ENCODE measurements at regions not wholly inside any gene's neighbourhood (a gene's known extent, or its start where the extent isn't known, plus 50 kb on each side); places are given as distances from the start of the nearest gene placed in this dataset.

- CTCF ChIA-PET, result no interaction called here
These were observed 102.3 kb downstream of the KCNF1 start for GRCh38 chr2:11014026-11014425.

GRCh38 chr2:11016735-11017388, 105.1 kb downstream of the KCNF1 start:
- no peaks in the 10 kb centered on the region for H3K9me3 ChIP-seq (ENCODE audit: low read depth, low read length, poor library complexity, severe bottlenecking)
- peaks cover 29% of the 10 kb centered on the region for H3K27me3 ChIP-seq (replicated peaks; ENCODE audit: insufficient read depth, low read depth, low read length, poor library complexity)
- no peaks in the 10 kb centered on the region for H3K4me1 ChIP-seq (ENCODE audit: insufficient read depth, low read length, poor library complexity, severe bottlenecking)
- H3K36me3 ChIP-seq (ENCODE audit: insufficient read depth, low read length, poor library complexity, severe bottlenecking), result no peaks in the 10 kb centered on the region
- no peak overlapping the region for H3K4me3 ChIP-seq (ENCODE audit: low read depth, low read length, poor library complexity, severe bottlenecking)
- H3K27ac ChIP-seq (ENCODE audit: low read depth, low read length, poor library complexity, severe bottlenecking), result no peak overlapping the region
- CTCF ChIA-PET, result no interaction called here
- POLR2A ChIA-PET (ENCODE audit: low non-redundant PET), result no interaction called here
- DNase-seq (ENCODE audit: low spot score), result no peak
- TF ChIP-seq CTCF (conservative IDR thresholded peaks at IDR 0.05; ENCODE audit: low read depth, low read length) (no peak), EZH2 (IDR thresholded peaks at IDR 0.05; ENCODE audit: borderline replicate concordance, low read depth, low read length, poor library complexity, severe bottlenecking) (no peak)
- intact Hi-C loops (cut with micrococcal nuclease; ENCODE audit: unreplicated experiment), result no loop called here
- no TSS peak for BruUV-seq (replicated peaks)

More at GRCh38 chr2:11014026-11014425, 102.3 kb downstream of the KCNF1 start:
- no peaks in the 10 kb centered on the region for H3K4me1 ChIP-seq (ENCODE audit: insufficient read depth, low read length, poor library complexity, severe bottlenecking)
- no peaks in the 10 kb centered on the region for H3K36me3 ChIP-seq (ENCODE audit: insufficient read depth, low read length, poor library complexity, severe bottlenecking)
- no peak for DNase-seq (ENCODE audit: low spot score)
- H3K4me3 ChIP-seq (ENCODE audit: low read depth, low read length, poor library complexity, severe bottlenecking), result no peak overlapping the region
- no peak overlapping the region for H3K27ac ChIP-seq (ENCODE audit: low read depth, low read length, poor library complexity, severe bottlenecking)
- no peaks in the 10 kb centered on the region for H3K9me3 ChIP-seq (ENCODE audit: low read depth, low read length, poor library complexity, severe bottlenecking)
- POLR2A ChIA-PET (ENCODE audit: low non-redundant PET), result no interaction called here
- intact Hi-C loops (cut with micrococcal nuclease; ENCODE audit: unreplicated experiment), result loop anchor here (5.0 kb wide), 1 partner anchor 58 kb away; no protein-coding TSS in a partner anchor
- peaks cover 29% of the 10 kb centered on the region for H3K27me3 ChIP-seq (replicated peaks; ENCODE audit: insufficient read depth, low read depth, low read length, poor library complexity)
- TF ChIP-seq EZH2 (IDR thresholded peaks at IDR 0.05; ENCODE audit: borderline replicate concordance, low read depth, low read length, poor library complexity, severe bottlenecking) (no peak), CTCF (conservative IDR thresholded peaks at IDR 0.05; ENCODE audit: low read depth, low read length) (no peak)
- no TSS peak for BruUV-seq (replicated peaks)

GRCh38 chr2:11017921-11018320, 106.2 kb downstream of the KCNF1 start:
- ChIA-PET CTCF (no interaction called here), POLR2A (ENCODE audit: low non-redundant PET) (no interaction called here)
- intact Hi-C loops (cut with micrococcal nuclease; ENCODE audit: unreplicated experiment), result no loop called here
- peaks cover 29% of the 10 kb centered on the region for H3K27me3 ChIP-seq (replicated peaks; ENCODE audit: insufficient read depth, low read depth, low read length, poor library complexity)
- no peaks in the 10 kb centered on the region for H3K9me3 ChIP-seq (ENCODE audit: low read depth, low read length, poor library complexity, severe bottlenecking)
- H3K27ac ChIP-seq (ENCODE audit: low read depth, low read length, poor library complexity, severe bottlenecking), result no peak overlapping the region
- H3K36me3 ChIP-seq (ENCODE audit: insufficient read depth, low read length, poor library complexity, severe bottlenecking), result no peaks in the 10 kb centered on the region
- no peak overlapping the region for H3K4me3 ChIP-seq (ENCODE audit: low read depth, low read length, poor library complexity, severe bottlenecking)
- no peak for DNase-seq (ENCODE audit: low spot score)
- peaks cover 6% of the 10 kb centered on the region for H3K4me1 ChIP-seq (ENCODE audit: insufficient read depth, low read length, poor library complexity, severe bottlenecking)
- no TSS peak for BruUV-seq (replicated peaks)
- TF ChIP-seq CTCF (conservative IDR thresholded peaks at IDR 0.05; ENCODE audit: low read depth, low read length) (no peak), EZH2 (IDR thresholded peaks at IDR 0.05; ENCODE audit: borderline replicate concordance, low read depth, low read length, poor library complexity, severe bottlenecking) (no peak)
